Coronary artery (tissue), 2 donors: ENCODE measurements at regions not wholly inside any gene's neighbourhood (a gene's known extent, or its start where the extent isn't known, plus 50 kb on each side); places are given as distances from the start of the nearest gene placed in this dataset.
A peak's percentile ranks its signal among the peaks of the same experiment; 100 is the strongest.

Experiments used
- DNase-seq: peaks from one replicate; pipeline ENCODE4 v3.0.0-alpha.2; 2017; ENCODE audit warnings: low spot score
- H3K27ac ChIP-seq, 2 donors: fragments of 200-600 bp; sonication (generic); one replicate each; pipeline ENCODE4 v1.5.1; 2016 to 2019
- H3K4me3 ChIP-seq: fragments of 200-600 bp; sonication (generic); 2 replicates; pipeline ENCODE4 v1.5.1; 2016; ENCODE audit warnings: mild to moderate bottlenecking, moderate library complexity
- TF ChIP-seq, protein P1 (sequence below): fragments of 200-600 bp; sonication (generic); IDR thresholded peaks from one replicate; pipeline ENCODE4 v1.5.1; 2019; ENCODE audit warnings: antibody characterized with exemption

DNA sequence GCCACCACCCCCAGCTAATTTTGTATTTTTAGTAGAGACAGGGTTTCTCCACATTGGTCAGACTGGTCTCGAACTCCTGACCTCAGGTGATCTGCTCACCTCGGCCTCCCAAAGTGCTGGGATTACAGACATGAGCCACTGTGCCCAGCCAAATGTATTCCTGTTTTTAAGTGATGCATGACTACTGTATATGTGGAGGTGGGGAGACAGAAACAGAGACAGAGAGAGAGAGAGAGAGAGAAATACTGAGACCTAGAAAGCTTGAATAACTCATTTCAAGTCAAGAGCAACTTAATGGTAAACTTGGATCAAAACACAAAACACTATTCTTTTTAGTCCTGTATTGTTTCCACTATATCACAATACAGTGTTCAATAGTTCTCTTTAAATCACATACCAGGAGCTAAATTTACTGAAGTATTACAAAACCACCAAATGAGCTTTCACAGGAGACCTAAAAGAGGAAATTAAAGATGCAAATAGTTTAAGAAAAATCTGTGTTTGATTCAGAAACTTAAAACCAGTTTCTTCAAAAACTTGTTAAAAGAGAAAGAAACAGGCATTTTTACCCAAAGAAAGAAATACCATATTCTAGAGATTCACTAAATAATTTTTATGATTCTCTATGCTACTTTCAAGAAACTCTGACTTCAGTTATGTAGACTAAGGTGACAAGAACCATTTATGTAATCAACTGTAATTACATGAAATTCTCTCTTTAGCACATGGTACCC, 188.7 kb downstream of the ETS1 start:
- DNase-seq: no peak
- Histone ChIP-seq H3K27ac (no peak overlapping the region), H3K4me3 (no peak overlapping the region)
- TF ChIP-seq, protein P1, sequence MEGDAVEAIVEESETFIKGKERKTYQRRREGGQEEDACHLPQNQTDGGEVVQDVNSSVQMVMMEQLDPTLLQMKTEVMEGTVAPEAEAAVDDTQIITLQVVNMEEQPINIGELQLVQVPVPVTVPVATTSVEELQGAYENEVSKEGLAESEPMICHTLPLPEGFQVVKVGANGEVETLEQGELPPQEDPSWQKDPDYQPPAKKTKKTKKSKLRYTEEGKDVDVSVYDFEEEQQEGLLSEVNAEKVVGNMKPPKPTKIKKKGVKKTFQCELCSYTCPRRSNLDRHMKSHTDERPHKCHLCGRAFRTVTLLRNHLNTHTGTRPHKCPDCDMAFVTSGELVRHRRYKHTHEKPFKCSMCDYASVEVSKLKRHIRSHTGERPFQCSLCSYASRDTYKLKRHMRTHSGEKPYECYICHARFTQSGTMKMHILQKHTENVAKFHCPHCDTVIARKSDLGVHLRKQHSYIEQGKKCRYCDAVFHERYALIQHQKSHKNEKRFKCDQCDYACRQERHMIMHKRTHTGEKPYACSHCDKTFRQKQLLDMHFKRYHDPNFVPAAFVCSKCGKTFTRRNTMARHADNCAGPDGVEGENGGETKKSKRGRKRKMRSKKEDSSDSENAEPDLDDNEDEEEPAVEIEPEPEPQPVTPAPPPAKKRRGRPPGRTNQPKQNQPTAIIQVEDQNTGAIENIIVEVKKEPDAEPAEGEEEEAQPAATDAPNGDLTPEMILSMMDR: no peak

DNA sequence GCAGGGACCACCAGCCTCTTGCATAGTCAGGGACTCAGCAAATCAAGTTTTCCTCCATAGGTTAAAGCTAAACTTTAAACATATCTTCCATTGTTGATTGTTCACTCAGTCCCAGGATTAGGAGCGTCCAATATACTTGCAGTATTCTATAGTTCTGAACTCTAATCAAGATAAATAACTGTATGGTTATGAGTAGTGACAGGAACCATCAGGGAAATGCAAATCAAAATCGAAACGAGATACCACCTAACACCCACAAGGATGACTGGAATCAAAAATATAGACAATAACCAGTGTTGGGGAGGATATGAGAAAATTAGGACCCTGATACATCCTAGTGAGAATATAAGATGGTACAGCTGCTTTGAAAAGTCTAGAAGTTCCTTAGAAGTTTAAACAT, 190.0 kb downstream of the ETS1 start:
- TF ChIP-seq, protein P1: no peak
- no peak for DNase-seq
- Histone ChIP-seq H3K27ac (no peak overlapping the region), H3K4me3 (no peak overlapping the region)

DNA sequence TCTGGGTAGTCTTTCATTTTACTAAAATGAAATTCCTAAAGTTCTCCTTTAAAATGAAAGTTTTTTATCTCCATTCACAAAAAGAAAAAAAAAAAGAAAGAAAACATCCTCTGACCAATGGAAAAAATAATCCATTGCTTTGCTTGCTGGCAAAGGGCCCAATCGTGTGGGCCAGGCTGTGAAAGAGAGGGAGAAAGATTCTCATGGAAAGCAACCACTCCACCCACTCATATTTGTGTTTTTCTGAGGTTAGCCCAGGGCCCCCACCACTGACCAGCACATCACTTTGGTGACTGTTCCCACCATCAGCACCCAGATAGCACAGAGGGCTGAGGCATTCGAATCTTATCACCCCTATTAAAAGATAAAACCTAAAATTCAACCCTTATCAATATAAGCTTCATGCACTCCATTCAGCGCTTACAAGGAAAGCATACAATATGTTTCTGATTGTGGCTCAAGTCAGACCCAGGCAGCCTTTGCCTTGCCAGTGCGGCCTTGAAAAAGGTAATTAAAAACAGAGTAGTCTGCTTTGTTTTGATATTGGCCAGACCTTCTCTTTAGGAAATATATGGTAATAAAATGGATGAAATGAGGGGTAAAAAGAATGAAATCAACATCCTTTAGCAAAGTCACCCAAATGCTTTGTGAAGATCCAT, 192.8 kb downstream of the ETS1 start:
- H3K27ac ChIP-seq: no peak overlapping the region
- no peak for DNase-seq

DNA sequence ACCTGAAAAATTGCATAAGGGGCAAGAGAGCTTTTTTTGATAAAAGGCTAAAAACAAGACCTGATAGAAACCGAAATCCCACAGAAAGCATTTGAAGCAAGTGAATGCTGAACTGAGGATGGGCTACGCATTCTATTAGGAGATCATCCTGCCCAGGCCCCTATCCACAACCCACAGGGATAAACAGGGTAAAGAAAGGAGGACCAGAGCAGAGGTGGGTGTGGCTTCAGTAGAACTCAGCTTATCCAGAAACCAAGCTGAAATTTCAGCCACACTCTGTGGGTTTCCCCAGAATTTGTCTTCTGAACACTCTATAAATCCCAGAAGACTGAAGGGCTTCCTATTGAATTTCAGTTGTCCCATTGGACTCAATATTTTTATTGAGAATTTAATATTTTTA, 195.1 kb downstream of the ETS1 start:
- Histone ChIP-seq H3K4me3 (no peak overlapping the region), H3K27ac (no peak overlapping the region)
- no peak for DNase-seq
- TF ChIP-seq, protein P1: no peak

More for the DNA sequence above, 192.8 kb downstream of the ETS1 start:
- TF ChIP-seq, protein P1: no peak
- no peak overlapping the region for H3K4me3 ChIP-seq

DNA sequence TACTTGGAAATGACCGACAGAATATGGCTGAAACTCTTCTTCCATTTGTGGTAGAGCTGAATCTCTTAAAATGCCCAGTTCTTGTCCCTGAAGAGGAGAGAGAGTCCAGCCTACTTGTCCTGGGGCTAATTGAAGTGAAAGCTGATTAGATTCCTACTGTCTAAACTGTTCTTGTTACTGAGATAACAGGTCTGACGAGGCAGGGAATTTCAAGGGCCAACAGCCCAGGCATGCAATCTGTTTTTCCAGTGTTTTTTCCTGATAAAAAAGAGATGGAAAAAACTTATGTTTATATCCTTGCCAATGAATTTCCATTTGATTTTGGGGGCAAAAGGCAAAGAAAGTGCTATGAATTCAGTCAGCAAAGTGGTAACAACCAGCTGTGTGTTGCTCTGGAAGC, 195.5 kb downstream of the ETS1 start:
- H3K4me3 ChIP-seq: no peak overlapping the region
- TF ChIP-seq, protein P1: no peak
- no peak overlapping the region for H3K27ac ChIP-seq
- no peak for DNase-seq

DNA sequence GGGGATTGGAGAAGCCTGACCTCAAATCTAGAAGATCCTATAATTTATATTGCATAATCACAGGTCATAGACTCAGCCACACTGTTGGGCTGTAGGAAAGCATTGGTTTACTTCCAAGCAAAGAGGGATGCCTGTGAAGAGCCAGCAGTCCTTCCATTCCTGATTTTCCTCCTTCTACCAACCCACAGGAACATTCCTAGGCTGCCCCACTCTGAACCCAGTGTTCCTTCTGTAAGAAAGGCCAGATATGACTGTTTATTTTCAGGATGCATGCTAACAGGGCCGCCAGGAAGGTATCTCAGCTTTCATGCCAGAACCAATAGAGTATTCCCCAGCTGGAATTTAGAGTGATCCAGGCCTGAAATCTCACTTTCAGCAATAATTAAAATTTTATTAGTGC, 197.1 kb downstream of the ETS1 start:
- Histone ChIP-seq H3K4me3 (no peak overlapping the region), H3K27ac (no peak overlapping the region)
- no peak for DNase-seq
- TF ChIP-seq, protein P1: no peak

DNA sequence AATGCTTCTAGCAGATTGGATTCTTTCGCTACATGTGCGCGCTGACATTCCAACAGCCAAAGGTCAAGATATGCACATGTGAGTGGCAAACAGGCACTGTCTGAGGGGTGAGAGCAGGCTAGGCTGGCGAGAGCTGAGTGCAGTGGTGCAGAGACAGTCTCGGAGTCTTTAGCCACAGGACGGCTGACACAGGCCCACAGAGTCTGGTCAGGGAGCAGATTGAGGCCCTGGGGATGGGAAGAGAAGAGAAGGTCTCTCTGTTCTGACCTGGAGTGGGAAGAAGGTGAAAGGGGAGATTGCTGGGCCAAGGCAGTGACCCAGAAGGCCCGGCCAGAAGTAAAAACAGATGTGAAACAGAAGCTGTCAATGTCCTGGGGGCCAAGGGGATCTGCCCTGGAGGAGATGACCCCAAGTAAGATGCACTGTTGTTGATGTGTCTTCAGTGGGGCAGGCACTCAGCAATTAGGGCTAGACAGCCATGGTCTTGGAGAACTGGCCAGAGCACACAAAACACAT, 197.8 kb downstream of the ETS1 start:
- no peak for DNase-seq
- TF ChIP-seq, protein P1: no peak
- Histone ChIP-seq H3K4me3 (no peak overlapping the region), H3K27ac (peak overlapping the region in 1 of 2 donors; percentile 15)
